BLaER1 treated with 17β-estradiol and CSF1 and Interleukin-3, amounts not matched to agents 10 nM and 100 nM (cell line): ENCODE measurements at regions not wholly inside any gene's neighbourhood (a gene's known extent, or its start where the extent isn't known, plus 50 kb on each side); places are given as distances from the start of the nearest gene placed in this dataset.

Experiments
- H3K27ac ChIP-seq, 11 experiments: shearing (Covaris generic); formaldehyde crosslinking; 2 replicates each; pipeline ENCODE4 v1.8.1; 2022
- H3K27me3 ChIP-seq, 11 experiments: shearing (Covaris generic); formaldehyde crosslinking; 2 replicates each; pipeline ENCODE4 v1.8.1; 2022
- H3K36me3 ChIP-seq, 11 experiments: shearing (Covaris generic); formaldehyde crosslinking; 2 replicates each; pipeline ENCODE4 v1.8.1; 2022
- H3K4me1 ChIP-seq, 10 experiments: shearing (Covaris generic); formaldehyde crosslinking; 2 replicates each; pipeline ENCODE4 v1.8.1; 2022
- H3K4me2 ChIP-seq, 11 experiments: shearing (Covaris generic); formaldehyde crosslinking; 2 replicates each; pipeline ENCODE4 v1.8.1; 2022
- H3K4me3 ChIP-seq, 10 experiments: shearing (Covaris generic); formaldehyde crosslinking; 2 replicates each; pipeline ENCODE4 v1.8.1; 2022
- H3K9ac ChIP-seq, 11 experiments: shearing (Covaris generic); formaldehyde crosslinking; 2 replicates each; pipeline ENCODE4 v1.8.1; 2022
- H3K9me3 ChIP-seq, 11 experiments: shearing (Covaris generic); formaldehyde crosslinking; replicated peaks in 1 of 11; 2 replicates each; pipeline ENCODE4 v1.8.1; 2022
- H4K20me1 ChIP-seq, 11 experiments: shearing (Covaris generic); formaldehyde crosslinking; 2 replicates each; pipeline ENCODE4 v1.8.1; 2022
- Cebpa-rat ChIP-seq, 11 experiments: shearing (Covaris generic); IDR thresholded peaks; 2 replicates each; pipeline ENCODE4 v1.8.1; 2022

DNA sequence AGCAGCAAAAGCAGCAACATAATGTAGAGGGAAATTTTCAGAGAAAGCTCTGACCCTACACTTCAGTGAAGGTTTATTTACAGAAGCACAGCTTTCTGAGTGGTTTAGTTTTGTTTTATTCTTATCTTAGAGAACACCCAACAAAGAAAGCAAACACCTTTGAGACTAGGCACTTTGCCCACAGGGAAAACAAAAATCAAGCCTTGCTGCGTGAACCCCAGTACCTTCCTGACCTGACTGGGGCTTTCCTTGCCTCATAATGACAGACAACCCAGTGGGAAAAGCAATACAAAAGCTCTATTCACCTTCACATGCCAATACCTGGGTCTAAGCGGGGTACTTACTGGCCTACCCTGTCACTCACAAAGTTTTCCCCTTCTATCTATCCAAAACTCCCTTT lies 189.8 kb downstream of the HINT1 start:
- H3K27me3 ChIP-seq: no peaks in the 10 kb centered on the region
- no peaks in the 10 kb centered on the region for H4K20me1 ChIP-seq
- H3K9ac ChIP-seq: no peak overlapping the region
- H3K4me2 ChIP-seq: no peak overlapping the region; a peak in 1 of 22 replicates
- H3K4me3 ChIP-seq: no peak overlapping the region
- peaks cover 0 to 4% (median 0%) of the 10 kb centered on the region in 10 experiments; a peak in 2 of 20 replicates for H3K4me1 ChIP-seq
- no peak overlapping the region for H3K27ac ChIP-seq
- H3K36me3 ChIP-seq: no peaks in the 10 kb centered on the region
- no peak for TF ChIP-seq Cebpa-rat (IDR thresholded peaks at IDR 0.05)
- H3K9me3 ChIP-seq: peaks cover 0 to 20% (median 6%) of the 10 kb centered on the region in 11 experiments; a peak in 11 of 22 replicates

DNA sequence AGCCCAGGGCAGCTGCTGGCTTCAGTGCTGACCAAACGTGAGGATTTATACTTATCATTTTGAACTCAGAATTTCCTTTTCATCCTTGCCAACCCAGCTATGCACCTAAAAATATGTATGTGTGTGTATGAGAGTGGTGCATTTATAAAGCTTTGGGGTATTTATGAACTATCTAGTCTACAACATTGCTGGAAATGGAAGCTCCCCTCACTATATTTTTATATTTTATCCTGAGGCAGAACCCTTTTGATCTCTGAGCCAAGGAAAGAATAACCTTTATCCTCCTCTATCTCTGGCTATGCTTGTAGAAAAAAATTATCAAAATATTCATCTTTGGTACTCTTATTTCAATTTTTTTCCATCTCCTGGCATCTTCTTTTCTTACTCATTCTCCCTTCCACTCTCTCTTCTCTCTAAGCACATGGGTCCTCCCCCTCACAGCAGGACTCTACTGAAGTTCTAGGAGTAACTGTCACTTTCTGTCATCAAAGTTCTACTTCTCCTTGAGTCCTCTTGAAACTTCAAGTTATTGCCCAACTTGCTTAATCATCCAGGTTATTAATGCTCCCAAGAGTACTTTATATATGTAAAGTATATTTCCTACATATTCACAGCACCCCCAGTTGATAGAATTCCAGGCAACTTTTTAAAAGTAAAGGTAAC lies 190.9 kb downstream of the HINT1 start:
- H3K27me3 ChIP-seq: no peaks in the 10 kb centered on the region
- H3K9me3 ChIP-seq: peaks cover 0 to 9% (median 3%) of the 10 kb centered on the region in 11 experiments; a peak in 9 of 22 replicates
- no peaks in the 10 kb centered on the region for H4K20me1 ChIP-seq
- no peak overlapping the region for H3K4me2 ChIP-seq
- TF ChIP-seq Cebpa-rat (IDR thresholded peaks at IDR 0.05): no peak
- peaks cover 0 to 8% (median under 1%) of the 10 kb centered on the region in 10 experiments; a peak in 7 of 20 replicates for H3K4me1 ChIP-seq
- no peak overlapping the region for H3K9ac ChIP-seq
- H3K4me3 ChIP-seq: no peak overlapping the region
- H3K27ac ChIP-seq: no peak overlapping the region
- no peaks in the 10 kb centered on the region for H3K36me3 ChIP-seq

DNA sequence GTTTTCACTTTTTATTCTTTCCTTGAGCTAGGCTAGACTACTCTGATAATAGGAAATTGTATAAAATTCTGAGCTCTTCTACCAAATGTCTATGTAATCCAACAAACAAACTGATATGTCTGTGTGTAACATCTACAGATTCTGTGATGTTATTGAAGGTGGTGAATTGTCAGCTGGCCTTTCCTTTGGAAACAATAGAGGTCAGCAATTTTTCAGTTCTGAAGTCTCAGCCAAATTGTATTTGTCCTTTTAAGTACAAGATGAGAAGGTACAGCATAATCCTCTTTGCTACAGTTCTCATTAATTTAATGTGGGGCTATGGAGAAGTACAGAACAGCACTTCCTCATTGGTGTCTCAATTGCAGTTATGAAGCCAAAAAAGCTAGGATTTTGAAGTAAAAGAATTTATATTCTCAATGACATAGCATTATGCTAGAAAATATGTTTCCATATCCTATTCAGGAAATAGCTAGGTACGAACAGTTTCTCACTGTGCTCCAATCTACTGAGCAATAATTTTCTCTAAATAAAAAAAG lies 198.0 kb downstream of the HINT1 start:
- no peaks in the 10 kb centered on the region for H4K20me1 ChIP-seq
- H3K27ac ChIP-seq: peak overlapping the region in 1 of 11 experiments; percentile 41; a peak in 1 of 22 replicates
- no peak for TF ChIP-seq Cebpa-rat (IDR thresholded peaks at IDR 0.05)
- peak overlapping the region in 3 of 11 experiments; percentile 2 to 63 (median 45); a peak in 4 of 22 replicates for H3K4me2 ChIP-seq
- no peak overlapping the region for H3K4me3 ChIP-seq
- H3K27me3 ChIP-seq: no peaks in the 10 kb centered on the region
- H3K9me3 ChIP-seq: peaks cover 0 to 12% (median 5%) of the 10 kb centered on the region in 11 experiments; a peak in 9 of 22 replicates
- no peaks in the 10 kb centered on the region for H3K36me3 ChIP-seq
- H3K9ac ChIP-seq: no peak overlapping the region
- H3K4me1 ChIP-seq: peaks cover 0 to 35% (median 3%) of the 10 kb centered on the region in 10 experiments; a peak in 8 of 20 replicates

DNA sequence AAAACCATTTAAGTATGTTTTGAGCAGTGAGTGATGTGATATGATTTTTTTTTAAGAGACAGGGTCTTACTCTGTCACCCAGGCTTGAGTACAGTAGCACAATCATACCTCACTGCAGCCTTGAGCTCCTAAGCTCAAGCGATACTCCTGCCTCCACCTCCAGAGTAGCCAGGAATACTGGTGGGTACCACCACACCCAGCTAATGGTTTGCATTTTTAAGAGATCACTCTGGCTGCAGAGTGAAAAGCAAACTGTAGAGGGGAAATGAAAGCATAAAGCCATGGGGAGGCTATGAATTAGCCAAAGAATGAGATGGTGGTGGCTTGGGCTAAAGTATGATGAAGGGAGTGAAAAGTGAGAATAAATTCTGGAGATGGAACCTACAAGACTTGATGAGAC lies 199.1 kb downstream of the HINT1 start:
- no peak for TF ChIP-seq Cebpa-rat (IDR thresholded peaks at IDR 0.05)
- Histone ChIP-seq H3K9ac (no peak overlapping the region), H3K4me1 (peaks cover 0 to 35% (median 3%) of the 10 kb centered on the region in 10 experiments; a peak in 8 of 20 replicates), H3K36me3 (no peaks in the 10 kb centered on the region), H3K27ac (no peak overlapping the region), H4K20me1 (no peaks in the 10 kb centered on the region), H3K27me3 (no peaks in the 10 kb centered on the region), H3K9me3 (peaks cover 0 to 9% (median 4%) of the 10 kb centered on the region in 11 experiments; a peak in 7 of 22 replicates), H3K4me3 (no peak overlapping the region), H3K4me2 (peak overlapping the region in 2 of 11 experiments; percentile 3 to 21; a peak in 2 of 22 replicates)

DNA sequence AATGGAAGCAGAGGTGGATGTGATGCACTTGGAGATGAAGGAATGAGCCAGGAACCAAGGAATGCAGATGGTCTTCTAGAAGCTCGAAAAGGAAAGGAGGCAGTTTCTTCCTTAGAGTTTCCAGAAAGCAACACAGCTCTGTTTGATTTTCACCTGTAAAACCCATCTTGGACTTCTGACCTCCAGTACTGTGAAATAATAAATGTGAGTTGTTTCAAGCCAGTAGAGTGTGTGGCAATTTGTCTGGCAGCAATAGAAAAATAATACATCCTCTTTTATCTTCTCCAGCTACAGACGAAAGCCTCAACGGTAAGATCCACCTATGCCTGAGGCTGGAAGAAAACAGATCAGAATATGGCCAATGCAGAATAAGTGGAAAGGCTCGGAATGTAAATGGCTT lies 199.7 kb downstream of the HINT1 start:
- H3K4me1 ChIP-seq: peaks cover 0 to 35% (median 3%) of the 10 kb centered on the region in 10 experiments; a peak in 8 of 20 replicates
- peaks cover 0 to 9% (median 4%) of the 10 kb centered on the region in 11 experiments; a peak in 7 of 22 replicates for H3K9me3 ChIP-seq
- H3K27me3 ChIP-seq: no peaks in the 10 kb centered on the region
- H3K4me3 ChIP-seq: no peak overlapping the region
- H4K20me1 ChIP-seq: no peaks in the 10 kb centered on the region
- no peak overlapping the region for H3K9ac ChIP-seq
- 0 out of 22 replicates have a peak overlapping the region, but pooled peaks of 1 of the 11 experiments have one; percentile 21 for H3K4me2 ChIP-seq
- no peak overlapping the region for H3K27ac ChIP-seq
- H3K36me3 ChIP-seq: no peaks in the 10 kb centered on the region
- TF ChIP-seq Cebpa-rat (IDR thresholded peaks at IDR 0.05): no peak

DNA sequence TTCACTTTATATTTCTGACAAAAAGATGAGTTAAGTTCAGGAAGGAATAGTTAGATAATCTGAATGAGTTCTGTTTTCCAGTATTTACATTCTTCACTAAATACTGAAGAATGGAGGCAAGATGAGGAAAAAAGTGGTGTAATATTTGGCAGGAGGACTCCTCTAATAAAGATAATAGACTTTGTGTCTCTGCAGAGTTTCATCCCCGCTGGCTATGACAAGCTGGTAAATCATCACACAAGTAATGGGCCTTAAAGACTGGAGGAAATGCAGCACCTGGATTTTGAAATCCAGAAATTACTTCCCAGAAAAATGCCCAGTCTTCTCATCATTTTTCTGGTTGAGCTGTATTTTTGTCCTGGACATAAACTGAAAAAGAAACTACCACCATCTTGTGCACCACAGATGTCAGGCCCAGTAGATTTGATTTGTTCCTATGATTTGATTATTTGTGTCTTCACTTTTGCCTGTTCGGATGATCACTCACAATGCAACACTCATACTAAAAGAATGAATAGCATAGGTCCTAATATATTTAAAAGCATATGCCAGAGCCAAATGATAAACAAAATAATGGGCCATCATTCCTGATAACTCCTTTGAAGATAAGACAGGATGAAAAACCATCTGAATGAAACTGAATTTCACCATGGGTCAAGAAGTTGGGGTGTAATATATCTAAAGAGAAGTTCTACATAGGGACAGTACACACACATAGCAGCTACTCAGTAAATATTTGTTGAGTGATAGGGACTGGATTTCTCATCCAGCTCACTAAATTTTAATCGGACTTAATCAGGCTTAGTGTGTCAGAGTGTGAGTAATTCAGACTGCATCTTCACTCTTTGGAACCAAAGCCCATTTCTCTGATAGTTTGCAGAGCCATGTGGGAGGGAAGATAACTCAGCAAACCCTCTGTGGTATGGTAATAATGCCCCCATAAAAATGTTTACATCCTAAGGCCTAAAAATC lies 200.5 kb downstream of the HINT1 start:
- TF ChIP-seq Cebpa-rat (IDR thresholded peaks at IDR 0.05): no peak
- peaks cover 0 to 35% (median 3%) of the 10 kb centered on the region in 10 experiments; a peak in 8 of 20 replicates for H3K4me1 ChIP-seq
- H3K36me3 ChIP-seq: no peaks in the 10 kb centered on the region
- no peak overlapping the region for H3K9ac ChIP-seq
- no peaks in the 10 kb centered on the region for H3K27me3 ChIP-seq
- H3K9me3 ChIP-seq: peaks cover 0 to 9% (median 4%) of the 10 kb centered on the region in 11 experiments; a peak in 7 of 22 replicates
- no peak overlapping the region for H3K4me3 ChIP-seq
- H4K20me1 ChIP-seq: no peaks in the 10 kb centered on the region
- H3K27ac ChIP-seq: no peak overlapping the region
- H3K4me2 ChIP-seq: no peak overlapping the region

DNA sequence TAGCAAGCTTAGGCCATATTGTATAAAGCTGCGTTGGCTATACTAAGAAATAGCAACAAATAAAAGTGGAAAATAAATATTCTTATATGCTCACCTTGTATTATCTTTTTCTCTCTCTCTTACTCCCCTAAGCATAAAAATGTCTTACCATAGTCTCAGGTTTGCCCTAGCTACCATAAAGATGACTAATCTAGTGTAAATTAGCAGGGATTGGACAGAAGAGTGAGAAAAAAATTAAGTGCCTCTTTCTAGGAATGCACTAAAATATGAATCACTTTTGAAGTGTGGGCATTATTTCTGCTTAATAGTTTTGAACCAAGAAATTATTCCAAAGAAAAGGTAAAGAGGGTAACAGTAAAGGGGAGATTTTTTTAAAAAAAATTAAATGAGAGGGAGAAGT lies 201.3 kb downstream of the HINT1 start:
- no peak overlapping the region for H3K4me3 ChIP-seq
- peaks cover 0 to 29% (median under 1%) of the 10 kb centered on the region in 10 experiments; a peak in 8 of 20 replicates for H3K4me1 ChIP-seq
- H3K36me3 ChIP-seq: no peaks in the 10 kb centered on the region
- TF ChIP-seq Cebpa-rat (IDR thresholded peaks at IDR 0.05): no peak
- no peak overlapping the region for H3K9ac ChIP-seq
- H3K27ac ChIP-seq: no peak overlapping the region
- no peaks in the 10 kb centered on the region for H4K20me1 ChIP-seq
- H3K9me3 ChIP-seq: peaks cover 0 to 9% (median 4%) of the 10 kb centered on the region in 11 experiments; a peak in 7 of 22 replicates
- H3K27me3 ChIP-seq: no peaks in the 10 kb centered on the region
- H3K4me2 ChIP-seq: no peak overlapping the region

DNA sequence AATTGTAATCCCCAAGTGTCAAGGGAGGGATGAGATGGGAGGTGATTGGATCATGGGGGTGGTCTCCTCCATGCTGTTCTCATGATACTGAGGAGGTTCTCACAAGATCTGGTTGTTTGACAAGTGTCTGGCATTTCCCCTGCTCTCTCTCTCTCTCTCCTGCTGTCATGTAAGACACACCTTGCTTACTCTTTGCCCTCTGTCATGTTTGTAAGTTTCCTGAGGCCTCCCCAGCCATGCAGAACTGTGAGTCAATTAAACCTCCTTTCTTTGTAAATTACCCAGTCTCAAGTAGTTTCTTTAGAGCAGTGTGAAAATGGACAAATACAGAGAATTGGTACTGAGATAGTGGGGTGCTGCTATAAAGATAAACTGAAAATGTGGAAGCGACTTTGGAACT lies 207.9 kb downstream of the HINT1 start:
- Histone ChIP-seq H3K4me2 (no peak overlapping the region), H3K36me3 (no peaks in the 10 kb centered on the region), H3K9ac (no peak overlapping the region), H3K4me3 (no peak overlapping the region), H3K4me1 (no peaks in the 10 kb centered on the region), H3K27ac (no peak overlapping the region), H4K20me1 (no peaks in the 10 kb centered on the region), H3K27me3 (no peaks in the 10 kb centered on the region), H3K9me3 (peaks cover 0 to 9% (median 2%) of the 10 kb centered on the region in 11 experiments; a peak in 7 of 22 replicates)
- TF ChIP-seq Cebpa-rat (IDR thresholded peaks at IDR 0.05): no peak
